Skeletal muscle tissue (tissue), 3 donors: ENCODE measurements at regions not wholly inside any gene's neighbourhood (a gene's known extent, or its start where the extent isn't known, plus 50 kb on each side); places are given as distances from the start of the nearest gene placed in this dataset.
"Not testable (repeated sequence)": the region's sequence is repeated elsewhere in the genome, so short reads cannot be mapped to it uniquely, and the experiment has no call there.

Experiments used
- H3K27ac ChIP-seq: one replicate; pipeline ENCODE4 v1.7.0; 2013; ENCODE audit warnings: mild to moderate bottlenecking, low read depth, low read length, inconsistent platforms
- H3K27me3 ChIP-seq, 3 donors: one replicate each; pipeline ENCODE4 v1.7.0; 2013; ENCODE audit warnings: low read length in 3 of 3; ENCODE audit not compliant: control insufficient read depth in 3 of 3, insufficient read depth in 3 of 3
- H3K36me3 ChIP-seq, 3 donors: one replicate each; pipeline ENCODE4 v1.7.0; 2013; ENCODE audit warnings: low read length in 3 of 3; ENCODE audit not compliant: control insufficient read depth in 3 of 3, insufficient read depth in 3 of 3
- H3K4me1 ChIP-seq, 3 donors: one replicate each; pipeline ENCODE4 v1.7.0; 2013; ENCODE audit warnings: low read length in 3 of 3, mild to moderate bottlenecking in 3 of 3; ENCODE audit not compliant: control insufficient read depth in 3 of 3, insufficient read depth in 3 of 3
- H3K4me3 ChIP-seq, 3 donors: one replicate each; pipeline ENCODE4 v1.7.0; 2013; ENCODE audit warnings: low read length in 3 of 3
- H3K9ac ChIP-seq, 3 donors: one replicate each; pipeline ENCODE4 v1.7.0; 2013; ENCODE audit warnings: low read length in 3 of 3, mild to moderate bottlenecking in 3 of 3, moderate library complexity in 2 of 3, low read depth in 1 of 3
- H3K9me3 ChIP-seq, 3 donors: one replicate each; pipeline ENCODE4 v1.7.0; 2013; ENCODE audit warnings: low read length in 3 of 3; ENCODE audit not compliant: control insufficient read depth in 3 of 3
- donor health status: Osteomylitis.

DNA sequence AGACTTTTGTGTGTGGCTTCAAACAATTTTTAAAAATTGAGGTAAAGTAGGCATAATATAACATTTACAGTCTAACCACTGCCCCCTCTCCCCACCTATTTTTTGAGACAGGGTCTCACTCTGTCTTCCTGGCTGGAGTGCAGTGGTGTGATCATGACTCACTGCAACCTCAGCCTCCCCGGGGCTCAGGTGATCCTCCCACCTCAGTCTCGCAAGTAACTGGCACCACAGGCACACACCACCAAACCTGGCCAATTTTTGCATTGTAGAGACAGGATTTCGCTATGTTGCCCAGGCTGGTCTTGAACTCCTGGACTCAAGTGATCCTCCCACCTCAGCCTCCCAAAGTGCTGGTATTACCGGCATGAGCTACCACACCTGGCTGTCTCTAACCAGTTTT, 161.8 kb downstream of the GOSR1 start:
- H3K4me1 ChIP-seq, H3K27me3 ChIP-seq, H3K4me3 ChIP-seq, H3K27ac ChIP-seq, H3K36me3 ChIP-seq, H3K9me3 ChIP-seq, H3K9ac ChIP-seq: not testable (repeated sequence)

DNA sequence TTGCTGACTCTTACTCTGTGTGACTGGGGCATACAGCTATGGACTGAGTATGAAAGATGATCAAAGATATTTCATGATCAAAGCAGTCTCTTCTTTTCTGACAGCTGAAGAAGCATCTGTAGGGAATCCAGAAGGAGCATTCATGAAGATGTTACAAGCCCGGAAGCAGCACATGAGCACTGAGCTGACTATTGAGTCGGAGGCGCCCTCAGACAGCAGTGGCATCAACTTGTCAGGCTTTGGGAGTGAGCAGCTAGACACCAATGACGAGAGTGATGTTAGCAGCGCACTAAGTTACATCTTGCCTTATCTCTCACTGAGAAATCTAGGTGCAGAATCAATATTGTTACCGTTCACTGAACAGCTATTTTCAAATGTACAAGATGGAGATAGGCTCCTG, 154.4 kb downstream of the GOSR1 start:
- not testable (repeated sequence) for H3K9me3 ChIP-seq, H3K4me3 ChIP-seq, H3K36me3 ChIP-seq, H3K27me3 ChIP-seq, H3K4me1 ChIP-seq, H3K9ac ChIP-seq, H3K27ac ChIP-seq

DNA sequence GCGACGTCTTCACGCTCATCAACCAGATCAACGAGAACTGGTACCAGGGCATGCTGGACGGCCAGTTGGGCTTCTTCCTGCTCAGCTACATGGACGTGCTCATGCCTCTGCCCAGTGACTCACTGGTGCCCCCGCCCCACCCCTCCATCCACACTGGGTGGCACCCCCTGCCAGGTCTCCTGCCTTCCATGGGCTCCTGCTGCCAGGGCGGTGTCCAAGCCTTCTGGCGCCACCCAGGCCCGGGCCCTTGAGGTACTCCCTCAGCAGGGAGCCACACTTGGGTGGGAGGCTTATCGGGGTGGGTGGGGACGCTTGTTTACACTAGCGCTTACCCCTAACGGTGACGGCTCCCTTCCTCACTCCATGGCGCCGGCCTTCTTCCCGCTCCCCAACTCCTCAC, 148.2 kb downstream of the GOSR1 start:
- H3K4me1 ChIP-seq, H3K9ac ChIP-seq, H3K4me3 ChIP-seq, H3K9me3 ChIP-seq, H3K27me3 ChIP-seq, H3K27ac ChIP-seq, H3K36me3 ChIP-seq: not testable (repeated sequence)

DNA sequence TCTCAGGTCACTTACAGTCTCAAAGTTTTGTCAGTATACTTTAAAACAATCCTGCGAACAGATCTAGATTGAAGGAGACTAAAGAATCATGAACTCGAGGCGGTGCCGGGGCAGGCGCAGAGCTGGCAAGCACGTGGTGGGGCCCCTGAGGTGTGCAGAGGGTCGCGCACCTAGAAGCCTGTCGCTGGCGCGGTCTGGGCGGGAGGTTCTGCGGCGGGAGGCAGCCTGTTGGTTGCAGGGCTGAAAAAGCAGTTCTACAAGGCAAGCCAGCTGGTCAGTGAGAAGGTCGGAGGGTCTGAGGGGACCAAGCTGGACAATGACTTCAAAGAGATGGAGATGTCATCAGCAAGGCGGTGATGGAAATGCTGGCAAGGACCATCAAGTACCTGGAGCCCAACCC, 147.0 kb downstream of the GOSR1 start:
- not testable (repeated sequence) for H3K9ac ChIP-seq, H3K27ac ChIP-seq, H3K9me3 ChIP-seq, H3K4me3 ChIP-seq, H3K36me3 ChIP-seq, H3K27me3 ChIP-seq, H3K4me1 ChIP-seq

DNA sequence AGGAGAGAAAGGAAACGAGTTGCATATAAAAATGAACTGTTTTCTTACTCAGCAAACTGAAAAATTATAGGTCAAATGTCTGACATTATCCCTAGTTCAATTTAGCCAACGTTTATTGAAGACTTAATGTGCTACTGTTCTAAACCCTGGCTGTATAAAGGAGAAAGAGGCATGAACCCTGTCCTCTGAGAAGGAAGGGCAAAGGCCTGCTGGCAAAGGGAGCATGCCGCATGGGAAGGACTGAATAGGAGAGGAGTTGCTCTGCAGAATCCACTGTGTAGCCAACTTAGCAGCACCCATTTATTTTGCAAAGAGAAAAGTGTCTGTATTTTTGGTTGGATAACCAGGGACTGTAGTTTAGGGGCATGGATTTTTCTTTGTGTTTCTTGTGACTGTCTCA, 132.5 kb downstream of the GOSR1 start:
- not testable (repeated sequence) for H3K27ac ChIP-seq, H3K27me3 ChIP-seq, H3K4me1 ChIP-seq, H3K36me3 ChIP-seq, H3K9me3 ChIP-seq, H3K9ac ChIP-seq, H3K4me3 ChIP-seq

DNA sequence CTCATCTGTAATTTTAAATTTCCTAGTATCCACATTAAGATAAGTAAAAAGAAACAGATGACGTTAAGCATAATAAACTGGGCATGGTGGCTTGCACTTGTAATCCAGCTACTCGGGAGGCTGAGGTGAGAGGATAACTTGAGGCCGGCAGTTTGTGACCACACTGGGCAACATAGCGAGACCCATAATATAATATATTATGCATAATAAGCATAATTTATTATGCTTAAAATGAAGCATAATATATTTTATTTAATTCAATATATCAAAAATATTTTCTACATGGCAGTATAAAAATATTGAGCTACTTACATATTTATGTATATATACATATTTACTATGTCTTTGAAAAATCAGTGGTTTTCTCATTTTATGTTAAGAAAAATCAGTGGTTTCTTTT, 128.3 kb downstream of the GOSR1 start:
- Histone ChIP-seq H3K9ac (no peak overlapping the region), H3K27ac (no peak overlapping the region), H3K36me3 (no peaks in the 10 kb centered on the region), H3K9me3 (no peaks in the 10 kb centered on the region), H3K27me3 (no peaks in the 10 kb centered on the region), H3K4me1 (peaks cover 3 to 4% (median 3%) of the 10 kb centered on the region in 3 donors), H3K4me3 (no peak overlapping the region)

DNA sequence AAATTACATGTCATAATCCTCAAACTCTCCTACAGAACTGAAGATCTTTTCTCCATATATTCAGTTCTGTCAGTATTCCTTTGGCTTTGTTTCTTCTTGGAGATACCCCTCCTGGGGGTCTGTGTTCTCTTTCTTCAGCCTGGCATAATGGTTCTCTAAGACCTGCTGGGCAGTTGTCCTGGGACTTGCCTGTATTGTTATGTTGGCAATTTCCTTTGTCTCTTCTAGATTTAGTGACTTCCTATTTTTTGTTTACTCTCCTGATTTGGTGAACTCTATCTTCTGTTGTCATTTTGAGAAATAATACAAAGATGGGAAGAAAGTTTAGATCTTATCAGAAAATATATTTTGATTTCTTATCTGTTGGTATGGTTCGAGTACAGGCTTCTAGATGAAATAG, 127.8 kb downstream of the GOSR1 start:
- no peaks in the 10 kb centered on the region for H3K9me3 ChIP-seq
- no peaks in the 10 kb centered on the region for H3K27me3 ChIP-seq
- no peak overlapping the region for H3K4me3 ChIP-seq
- no peak overlapping the region for H3K9ac ChIP-seq
- no peak overlapping the region for H3K27ac ChIP-seq
- H3K4me1 ChIP-seq: peaks cover 3 to 4% (median 4%) of the 10 kb centered on the region in 3 donors
- H3K36me3 ChIP-seq: no peaks in the 10 kb centered on the region

DNA sequence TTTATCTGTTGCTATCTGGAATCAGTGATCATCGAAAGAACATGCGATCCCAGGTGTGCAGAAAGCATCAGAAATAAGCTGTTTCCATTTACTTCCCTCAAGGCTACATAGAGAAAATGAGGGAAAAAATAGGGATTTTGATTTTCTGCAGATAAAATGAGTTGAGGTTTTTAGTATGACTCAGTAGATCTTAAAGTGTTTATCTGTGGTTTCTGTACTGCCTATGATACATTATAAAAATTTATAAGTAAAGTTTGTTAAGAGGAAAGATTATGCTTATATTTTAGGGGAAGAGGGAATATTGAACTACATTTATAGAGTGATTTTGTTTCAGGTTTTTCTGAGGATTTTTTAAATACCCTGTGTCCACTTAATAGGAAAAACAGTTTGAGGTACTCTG, 125.2 kb downstream of the GOSR1 start:
- not testable (repeated sequence) for H3K9me3 ChIP-seq, H3K27me3 ChIP-seq, H3K9ac ChIP-seq, H3K27ac ChIP-seq, H3K36me3 ChIP-seq, H3K4me3 ChIP-seq, H3K4me1 ChIP-seq

DNA sequence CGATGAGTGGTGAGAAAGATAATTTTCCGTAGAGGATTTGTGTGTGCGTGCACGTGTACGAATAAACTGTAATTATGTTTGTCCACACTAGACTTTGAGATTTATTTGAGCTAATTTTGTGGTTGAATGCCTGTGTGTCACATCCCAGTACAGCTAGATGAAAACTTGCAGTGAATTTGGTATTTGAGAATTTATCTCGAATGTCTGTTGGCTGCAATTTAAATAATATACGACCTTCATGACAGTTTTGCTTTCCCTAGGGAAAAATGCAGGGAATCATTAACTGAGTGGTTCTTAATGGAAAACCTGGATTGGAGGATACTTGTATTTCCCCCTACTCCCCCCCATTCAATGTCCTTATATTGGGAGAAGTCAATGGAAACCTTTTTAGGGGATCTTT, 124.8 kb downstream of the GOSR1 start:
- H3K9me3 ChIP-seq, H3K27me3 ChIP-seq, H3K36me3 ChIP-seq, H3K27ac ChIP-seq, H3K4me1 ChIP-seq: not testable (repeated sequence)
- Histone ChIP-seq H3K4me3 (peak overlapping the region in 1 of 3 donors; percentile 43), H3K9ac (peak overlapping the region in 2 of 3 donors; percentile 14 to 35)

DNA sequence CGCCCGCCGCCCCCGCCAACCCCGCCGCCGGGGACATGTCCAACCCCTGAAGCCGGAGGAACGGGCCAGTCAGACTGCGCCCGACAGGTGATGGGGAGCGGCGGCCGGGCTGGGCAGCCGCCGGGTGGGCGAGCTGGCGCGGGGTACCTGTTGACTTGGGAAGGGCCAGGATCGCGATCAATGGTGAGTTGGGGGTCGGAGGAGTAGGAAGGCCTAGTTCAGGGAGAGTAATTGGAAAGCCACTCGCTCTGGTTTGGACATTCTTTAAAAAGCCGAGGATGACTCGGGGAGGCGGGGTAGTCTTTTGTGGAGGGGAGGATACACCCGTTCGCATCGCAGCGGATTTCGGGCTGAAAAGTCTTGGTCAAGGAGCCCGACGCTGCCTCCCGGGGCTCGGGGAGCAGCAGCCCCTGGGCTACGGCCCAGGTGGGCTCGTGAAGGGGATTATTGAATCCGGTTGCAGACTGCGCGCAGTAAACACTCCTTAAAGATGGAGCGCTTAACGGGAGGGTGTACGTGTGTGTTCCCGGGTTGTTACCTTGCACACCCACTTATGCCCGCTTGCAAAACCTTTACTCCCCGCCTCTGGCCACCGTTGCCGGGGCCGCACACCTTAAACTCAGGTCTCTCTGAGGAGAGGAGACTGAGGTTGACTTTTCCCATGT, 123.8 kb downstream of the GOSR1 start:
- Histone ChIP-seq H3K4me3 (peak overlapping the region; percentile 87 to 91 (median 91)), H3K9ac (peak overlapping the region; percentile 79 to 84 (median 82)), H3K27ac (peak overlapping the region; percentile 83), H3K27me3 (no peaks in the 10 kb centered on the region), H3K4me1 (peaks cover 3 to 7% (median 4%) of the 10 kb centered on the region in 3 donors), H3K36me3 (no peaks in the 10 kb centered on the region), H3K9me3 (no peaks in the 10 kb centered on the region)
